GM12878 (cell line): ENCODE measurements at regions not wholly inside any gene's neighbourhood (a gene's known extent, or its start where the extent isn't known, plus 50 kb on each side); places are given as distances from the start of the nearest gene placed in this dataset.

Experiments used
- CBFB ChIP-seq: IDR thresholded peaks from 2 replicates; pipeline ENCODE4 v1.6.1; 2016; ENCODE audit warnings: antibody characterized with exemption, low read depth
- CREB1 ChIP-seq: IDR thresholded peaks from 2 replicates; pipeline ENCODE4 v1.6.1; 2012; ENCODE audit warnings: low read depth, mild to moderate bottlenecking, inconsistent platforms
- CTCF ChIP-seq, 3 experiments: IDR thresholded peaks in 2 of 3; conservative IDR thresholded peaks in 1 of 3; 2 replicates each; pipeline ENCODE4 v1.5.1; 2011; ENCODE audit warnings: low read depth in 3 of 3, low read length in 3 of 3, mild to moderate bottlenecking in 3 of 3, control low read depth in 2 of 3, moderate library complexity in 2 of 3, inconsistent platforms in 1 of 3, mixed read lengths in 1 of 3; ENCODE audit not compliant: control insufficient read depth in 2 of 3, insufficient read depth in 1 of 3; ENCODE audit errors: extremely low read depth in 1 of 3
- POLR2A ChIP-seq: IDR thresholded peaks from 2 replicates; pipeline ENCODE4 v1.6.1; 2011; ENCODE audit warnings: low read depth, mild to moderate bottlenecking, low read length
- RFX5 ChIP-seq: IDR thresholded peaks from 2 replicates; pipeline ENCODE4 v1.6.1; 2011; ENCODE audit warnings: low read depth, low read length, improper control_type of control experiment
- TF ChIP-seq, protein P1 (sequence below): fragments of 450-650 bp; IDR thresholded peaks from 2 replicates; pipeline ENCODE4 v1.6.1; 2018; ENCODE audit warnings: mild to moderate bottlenecking, low read depth, moderate library complexity; ENCODE audit not compliant: partially characterized antibody
- TF ChIP-seq, protein P2 (sequence below): IDR thresholded peaks from 2 replicates; pipeline ENCODE4 v1.6.1; 2011; ENCODE audit warnings: low read depth, mild to moderate bottlenecking, low read length, moderate library complexity, borderline replicate concordance; ENCODE audit errors: extremely low read depth

- TF ChIP-seq, protein P1, sequence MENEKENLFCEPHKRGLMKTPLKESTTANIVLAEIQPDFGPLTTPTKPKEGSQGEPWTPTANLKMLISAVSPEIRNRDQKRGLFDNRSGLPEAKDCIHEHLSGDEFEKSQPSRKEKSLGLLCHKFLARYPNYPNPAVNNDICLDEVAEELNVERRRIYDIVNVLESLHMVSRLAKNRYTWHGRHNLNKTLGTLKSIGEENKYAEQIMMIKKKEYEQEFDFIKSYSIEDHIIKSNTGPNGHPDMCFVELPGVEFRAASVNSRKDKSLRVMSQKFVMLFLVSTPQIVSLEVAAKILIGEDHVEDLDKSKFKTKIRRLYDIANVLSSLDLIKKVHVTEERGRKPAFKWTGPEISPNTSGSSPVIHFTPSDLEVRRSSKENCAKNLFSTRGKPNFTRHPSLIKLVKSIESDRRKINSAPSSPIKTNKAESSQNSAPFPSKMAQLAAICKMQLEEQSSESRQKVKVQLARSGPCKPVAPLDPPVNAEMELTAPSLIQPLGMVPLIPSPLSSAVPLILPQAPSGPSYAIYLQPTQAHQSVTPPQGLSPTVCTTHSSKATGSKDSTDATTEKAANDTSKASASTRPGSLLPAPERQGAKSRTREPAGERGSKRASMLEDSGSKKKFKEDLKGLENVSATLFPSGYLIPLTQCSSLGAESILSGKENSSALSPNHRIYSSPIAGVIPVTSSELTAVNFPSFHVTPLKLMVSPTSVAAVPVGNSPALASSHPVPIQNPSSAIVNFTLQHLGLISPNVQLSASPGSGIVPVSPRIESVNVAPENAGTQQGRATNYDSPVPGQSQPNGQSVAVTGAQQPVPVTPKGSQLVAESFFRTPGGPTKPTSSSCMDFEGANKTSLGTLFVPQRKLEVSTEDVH, result no peak
- TF ChIP-seq POLR2A (no peak), CTCF (IDR thresholded peaks at IDR 0.05 in 2 of 3, conservative IDR thresholded peaks at IDR 0.05 in 1 of 3; ENCODE audit: control insufficient read depth in 2 of 3, extremely low read depth in 1 of 3, insufficient read depth in 1 of 3, low read depth in 3 of 3, low read length in 3 of 3) (no peak), RFX5 (no peak), CBFB (no peak), CREB1 (no peak)
- TF ChIP-seq, protein P2, sequence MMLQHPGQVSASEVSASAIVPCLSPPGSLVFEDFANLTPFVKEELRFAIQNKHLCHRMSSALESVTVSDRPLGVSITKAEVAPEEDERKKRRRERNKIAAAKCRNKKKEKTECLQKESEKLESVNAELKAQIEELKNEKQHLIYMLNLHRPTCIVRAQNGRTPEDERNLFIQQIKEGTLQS, result no peak
These were observed 54.4 kb upstream of the RPL38 start for GRCh38 chr17:74148901-74149596.
